Activated CD4-positive, alpha-beta memory T cell treated with anti-CD3 and anti-CD28 coated beads, Interleukin-2, amount 10 ng/mL, durations not matched to agents 7 days and 5 days (primary cell): ENCODE measurements at regions not wholly inside any gene's neighbourhood (a gene's known extent, or its start where the extent isn't known, plus 50 kb on each side); places are given as distances from the start of the nearest gene placed in this dataset.

ENCODE experiments used
- CTCF ChIA-PET: fragments of 350-600 bp; sonication (Branson Sonifier 250); formaldehyde crosslinking; loops from one replicate; lab custom pipeline; 2021; ENCODE audit warnings: antibody characterized with exemption, inconsistent platforms; lab: Charles Lee
- POLR2A ChIA-PET: fragments of 350-600 bp; sonication (Branson Sonifier 250); formaldehyde crosslinking; loops from one replicate; lab custom pipeline; 2021; ENCODE audit warnings: antibody characterized with exemption; lab: Charles Lee
- DNase-seq: peaks from one replicate; pipeline ENCODE4 v3.0.0-alpha.2; 2020
- H3K27ac Mint-ChIP-seq: one replicate; pipeline ENCODE4 v1.8.0; 2021; ENCODE audit warnings: mild to moderate bottlenecking, mixed read lengths
- H3K27me3 Mint-ChIP-seq: one replicate; pipeline ENCODE4 v1.8.0; 2021; ENCODE audit warnings: mixed read lengths
- H3K36me3 Mint-ChIP-seq: one replicate; pipeline ENCODE4 v1.8.0; 2021; ENCODE audit warnings: low read depth, mixed read lengths
- H3K4me1 Mint-ChIP-seq: one replicate; pipeline ENCODE4 v1.8.0; 2021; ENCODE audit warnings: mixed read lengths
- H3K4me3 Mint-ChIP-seq: one replicate; pipeline ENCODE4 v1.8.0; 2021; ENCODE audit warnings: mild to moderate bottlenecking, mixed read lengths
- H3K9me3 Mint-ChIP-seq: one replicate; pipeline ENCODE4 v1.8.0; 2021; ENCODE audit warnings: mixed read lengths

DNA sequence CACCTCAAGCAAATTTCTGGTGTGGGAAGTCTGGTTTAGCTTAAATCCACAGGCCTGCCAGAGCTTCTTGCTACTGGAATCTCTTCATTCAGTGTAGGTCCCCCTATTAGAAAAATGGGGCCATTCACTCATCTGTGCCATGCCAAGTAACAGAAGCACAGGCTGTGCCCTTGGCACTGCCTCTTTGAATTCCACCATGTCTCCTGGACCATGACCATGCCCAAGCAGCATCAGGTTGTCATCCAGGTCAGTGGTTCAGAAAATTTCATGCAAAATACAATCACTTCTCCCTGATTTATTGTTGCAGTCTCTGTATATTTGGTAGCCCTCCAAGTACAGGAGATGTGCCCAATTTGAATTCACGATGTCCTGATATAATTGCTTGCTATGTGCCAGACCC, 602.1 kb upstream of the ZNF385D start:
- Mint-ChIP-seq H3K4me1 (no peaks in the 10 kb centered on the region), H3K27me3 (no peaks in the 10 kb centered on the region), H3K9me3 (no peaks in the 10 kb centered on the region), H3K36me3 (no peaks in the 10 kb centered on the region), H3K27ac (no peak overlapping the region), H3K4me3 (no peak overlapping the region)
- ChIA-PET CTCF (no interaction called here), POLR2A (no interaction called here)
- no peak for DNase-seq

DNA sequence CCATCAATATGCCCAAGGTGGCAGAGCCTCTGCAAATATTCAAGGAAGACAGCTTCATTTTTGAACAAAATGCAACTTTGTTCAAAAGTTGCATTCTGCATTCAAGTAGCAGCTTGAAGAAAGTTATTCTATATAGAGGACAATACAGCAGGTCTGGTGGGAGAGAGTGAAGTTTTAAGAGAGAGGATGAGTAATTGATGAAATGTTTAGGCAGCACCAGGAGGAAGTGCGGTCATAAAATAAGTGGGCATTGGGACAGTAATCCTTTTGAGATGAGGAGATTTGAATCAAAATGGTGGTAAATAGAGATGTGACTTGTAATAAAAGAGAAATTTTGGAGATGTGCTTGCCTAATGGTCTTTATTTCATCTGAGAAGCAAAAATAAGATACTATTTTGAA, 607.3 kb upstream of the ZNF385D start:
- no peak for DNase-seq
- Mint-ChIP-seq H3K36me3 (no peaks in the 10 kb centered on the region), H3K27me3 (no peaks in the 10 kb centered on the region), H3K4me1 (no peaks in the 10 kb centered on the region), H3K9me3 (peaks cover 2% of the 10 kb centered on the region), H3K4me3 (no peak overlapping the region), H3K27ac (no peak overlapping the region)
- CTCF ChIA-PET = no interaction called here
- POLR2A ChIA-PET = no interaction called here

DNA sequence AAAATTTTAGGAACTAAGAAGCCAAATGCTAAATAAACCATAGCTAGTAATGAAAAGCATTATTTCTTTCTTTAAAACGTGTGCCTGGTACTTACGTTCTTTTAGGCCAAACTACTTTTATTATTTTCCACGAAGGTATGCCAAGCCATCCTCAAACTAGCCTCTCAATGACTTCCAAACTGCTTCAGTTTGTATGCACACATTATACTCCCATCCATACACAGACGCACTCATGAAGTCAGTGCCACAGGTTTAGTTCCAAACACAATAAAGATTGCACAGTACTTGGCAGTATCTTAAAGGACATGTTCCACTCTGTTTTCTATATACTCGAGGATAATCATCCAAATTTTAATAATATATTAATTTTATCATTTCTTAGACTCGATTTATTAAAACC, 609.2 kb upstream of the ZNF385D start:
- Mint-ChIP-seq H3K27ac (no peak overlapping the region), H3K27me3 (no peaks in the 10 kb centered on the region), H3K4me1 (no peaks in the 10 kb centered on the region), H3K9me3 (peaks cover 2% of the 10 kb centered on the region), H3K36me3 (no peaks in the 10 kb centered on the region), H3K4me3 (no peak overlapping the region)
- DNase-seq = no peak
- CTCF ChIA-PET = no interaction called here
- POLR2A ChIA-PET = no interaction called here

DNA sequence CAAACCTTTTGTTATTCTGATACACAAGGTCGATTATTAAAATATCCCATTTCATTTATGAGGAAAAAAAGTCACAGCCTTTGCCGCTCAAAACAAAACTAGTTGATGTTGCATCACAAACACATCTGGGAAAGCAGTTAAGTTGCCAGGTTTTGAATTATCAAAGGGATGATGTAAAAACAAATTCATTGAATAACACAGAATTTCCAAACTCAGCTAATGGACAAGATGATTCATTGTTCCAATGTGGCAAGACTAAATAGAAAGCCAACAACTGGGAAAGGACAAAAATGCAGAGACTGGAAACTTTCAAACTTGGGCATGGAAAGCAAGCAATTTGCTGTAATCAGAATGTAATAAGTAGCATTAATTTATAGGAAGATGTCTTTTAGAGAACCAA, 610.0 kb upstream of the ZNF385D start:
- Mint-ChIP-seq H3K27me3 (no peaks in the 10 kb centered on the region), H3K36me3 (no peaks in the 10 kb centered on the region), H3K4me3 (no peak overlapping the region), H3K27ac (no peak overlapping the region), H3K9me3 (peaks cover 2% of the 10 kb centered on the region), H3K4me1 (no peaks in the 10 kb centered on the region)
- ChIA-PET CTCF (no interaction called here), POLR2A (no interaction called here)
- DNase-seq = no peak

DNA sequence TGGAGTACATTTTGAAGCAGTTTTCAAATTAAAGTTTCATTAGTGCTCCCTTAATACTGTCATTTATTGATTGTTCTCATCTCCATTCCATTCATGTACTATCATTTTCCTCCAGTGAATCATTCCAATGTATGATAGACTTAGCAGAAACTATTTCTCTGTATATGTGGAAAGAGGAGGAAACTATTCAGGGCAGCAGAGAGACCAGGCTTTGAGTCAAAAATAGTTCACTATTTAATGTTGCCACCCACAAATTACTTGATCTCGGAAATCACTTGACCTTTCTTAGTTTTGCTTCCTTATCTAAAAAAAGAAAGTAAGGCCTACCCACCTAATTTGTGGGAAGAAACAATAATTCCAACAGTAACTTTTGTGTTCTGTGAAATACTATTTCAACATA, 610.5 kb upstream of the ZNF385D start:
- POLR2A ChIA-PET = no interaction called here
- Mint-ChIP-seq H3K27me3 (no peaks in the 10 kb centered on the region), H3K36me3 (no peaks in the 10 kb centered on the region), H3K27ac (no peak overlapping the region), H3K9me3 (peaks cover 2% of the 10 kb centered on the region), H3K4me1 (no peaks in the 10 kb centered on the region), H3K4me3 (no peak overlapping the region)
- CTCF ChIA-PET = no interaction called here
- DNase-seq = no peak

DNA sequence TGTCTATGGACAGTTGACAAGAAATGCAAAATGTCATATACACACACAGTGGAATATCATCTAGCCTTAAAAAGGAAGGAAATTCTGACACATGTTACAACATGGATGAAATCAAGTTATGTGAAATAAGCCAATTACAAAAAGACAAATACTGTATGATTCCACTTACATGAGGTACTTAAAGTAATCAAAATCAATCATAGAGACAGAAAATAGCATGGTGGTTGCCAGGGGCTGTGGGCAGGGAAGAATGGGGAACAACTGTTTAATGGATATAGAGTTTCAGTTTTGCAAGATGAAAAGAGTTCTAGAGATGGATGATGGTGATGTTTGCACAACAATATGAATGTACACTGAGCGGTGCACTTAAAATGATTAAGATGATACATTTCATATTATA, 613.8 kb upstream of the ZNF385D start:
- no peak for DNase-seq
- CTCF ChIA-PET = interaction anchor here (0.6 kb wide), 1 partner anchor 774 kb away, joined by 3 read pairs; no protein-coding TSS in a partner anchor

DNA sequence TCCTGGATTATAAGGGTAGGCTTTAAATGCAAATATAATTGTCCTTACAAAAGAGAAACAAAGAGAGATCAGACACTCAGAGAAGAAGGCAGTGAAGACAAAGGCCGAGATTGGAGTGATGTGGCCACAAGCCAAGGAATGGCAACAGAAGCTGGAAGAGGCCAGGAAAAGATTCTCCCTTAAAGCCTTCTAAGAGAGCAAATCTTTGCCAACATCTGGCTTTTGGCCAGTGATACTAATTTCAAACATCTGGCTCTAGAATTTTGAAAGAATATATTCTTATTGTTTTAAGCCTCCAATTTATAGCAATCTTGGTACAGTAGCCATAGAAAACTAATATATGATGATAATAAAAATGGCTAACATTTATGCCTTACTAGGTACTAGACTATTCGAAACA, 615.8 kb upstream of the ZNF385D start:
- ChIA-PET POLR2A (no interaction called here), CTCF (no interaction called here)
- H3K27ac Mint-ChIP-seq = no peak overlapping the region
- H3K9me3 Mint-ChIP-seq = no peaks in the 10 kb centered on the region
- no peaks in the 10 kb centered on the region for H3K36me3 Mint-ChIP-seq
- no peaks in the 10 kb centered on the region for H3K4me1 Mint-ChIP-seq
- DNase-seq = no peak
- no peaks in the 10 kb centered on the region for H3K27me3 Mint-ChIP-seq
- no peak overlapping the region for H3K4me3 Mint-ChIP-seq

More for the DNA sequence above, 613.8 kb upstream of the ZNF385D start:
- H3K4me1 Mint-ChIP-seq = no peaks in the 10 kb centered on the region
- H3K36me3 Mint-ChIP-seq = no peaks in the 10 kb centered on the region
- no peak overlapping the region for H3K27ac Mint-ChIP-seq
- H3K4me3 Mint-ChIP-seq = no peak overlapping the region
- H3K9me3 Mint-ChIP-seq = peaks cover 2% of the 10 kb centered on the region
- POLR2A ChIA-PET = no interaction called here
- H3K27me3 Mint-ChIP-seq = no peaks in the 10 kb centered on the region

DNA sequence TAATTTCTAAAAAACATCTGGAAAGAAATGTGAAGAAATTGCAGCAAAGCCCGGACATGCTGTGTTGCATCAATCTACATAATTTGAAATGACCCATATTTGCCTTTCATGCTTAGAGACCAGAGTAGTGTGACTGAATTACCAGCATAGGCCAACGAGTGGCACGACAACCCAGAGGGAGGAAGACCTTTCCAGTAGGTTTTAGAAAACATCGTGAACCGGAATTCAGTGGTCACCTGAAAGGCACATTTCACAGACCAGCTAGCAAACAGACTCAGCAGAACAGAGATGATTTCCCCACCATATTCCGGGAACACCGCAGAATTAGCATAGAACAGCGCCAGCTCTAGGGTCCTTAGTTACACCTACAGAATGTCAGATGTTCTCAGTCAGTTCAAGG, 620.0 kb upstream of the ZNF385D start:
- DNase-seq = no peak
- Mint-ChIP-seq H3K27ac (no peak overlapping the region), H3K27me3 (peaks cover 5% of the 10 kb centered on the region), H3K9me3 (peaks cover 4% of the 10 kb centered on the region), H3K36me3 (no peaks in the 10 kb centered on the region), H3K4me3 (no peak overlapping the region), H3K4me1 (no peaks in the 10 kb centered on the region)
- ChIA-PET POLR2A (no interaction called here), CTCF (no interaction called here)

DNA sequence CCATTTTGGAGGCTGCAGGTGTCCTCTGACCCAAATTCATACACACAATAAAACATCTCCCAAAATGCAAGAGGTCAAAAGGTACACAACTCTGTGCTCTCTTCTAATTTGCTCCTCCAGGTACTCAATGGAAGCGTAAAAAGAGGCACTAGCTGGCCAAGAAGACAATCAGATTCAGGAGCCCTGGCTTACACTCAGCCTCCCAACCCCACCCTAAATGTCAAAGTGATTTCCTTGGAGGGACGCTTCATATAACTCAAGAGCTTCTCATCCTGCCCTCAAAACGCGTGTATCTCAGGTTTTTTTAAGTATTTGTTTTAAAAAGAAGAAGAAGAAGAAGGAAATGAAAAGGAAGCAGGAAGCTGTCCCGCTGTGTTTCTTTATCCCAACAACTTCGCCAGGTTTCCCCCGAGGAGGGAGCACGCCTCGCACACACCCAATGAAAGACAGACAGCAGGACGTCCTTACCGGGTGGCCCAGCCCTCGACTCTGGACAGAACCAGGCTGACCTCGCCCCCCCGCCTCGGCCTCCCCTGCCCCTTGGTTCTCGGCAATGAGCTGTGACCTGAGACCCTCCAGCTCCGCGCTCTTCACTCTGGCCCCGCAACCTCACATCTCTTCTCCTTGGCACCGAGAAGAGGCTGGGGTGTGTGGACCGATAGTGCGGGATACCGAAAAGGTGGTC, 620.7 kb upstream of the ZNF385D start:
- DNase-seq = no peak
- H3K4me1 Mint-ChIP-seq = no peaks in the 10 kb centered on the region
- peaks cover 5% of the 10 kb centered on the region for H3K27me3 Mint-ChIP-seq
- H3K9me3 Mint-ChIP-seq = peaks cover 4% of the 10 kb centered on the region
- no peak overlapping the region for H3K27ac Mint-ChIP-seq
- no peaks in the 10 kb centered on the region for H3K36me3 Mint-ChIP-seq
- H3K4me3 Mint-ChIP-seq = no peak overlapping the region
- CTCF ChIA-PET = no interaction called here
- POLR2A ChIA-PET = no interaction called here

DNA sequence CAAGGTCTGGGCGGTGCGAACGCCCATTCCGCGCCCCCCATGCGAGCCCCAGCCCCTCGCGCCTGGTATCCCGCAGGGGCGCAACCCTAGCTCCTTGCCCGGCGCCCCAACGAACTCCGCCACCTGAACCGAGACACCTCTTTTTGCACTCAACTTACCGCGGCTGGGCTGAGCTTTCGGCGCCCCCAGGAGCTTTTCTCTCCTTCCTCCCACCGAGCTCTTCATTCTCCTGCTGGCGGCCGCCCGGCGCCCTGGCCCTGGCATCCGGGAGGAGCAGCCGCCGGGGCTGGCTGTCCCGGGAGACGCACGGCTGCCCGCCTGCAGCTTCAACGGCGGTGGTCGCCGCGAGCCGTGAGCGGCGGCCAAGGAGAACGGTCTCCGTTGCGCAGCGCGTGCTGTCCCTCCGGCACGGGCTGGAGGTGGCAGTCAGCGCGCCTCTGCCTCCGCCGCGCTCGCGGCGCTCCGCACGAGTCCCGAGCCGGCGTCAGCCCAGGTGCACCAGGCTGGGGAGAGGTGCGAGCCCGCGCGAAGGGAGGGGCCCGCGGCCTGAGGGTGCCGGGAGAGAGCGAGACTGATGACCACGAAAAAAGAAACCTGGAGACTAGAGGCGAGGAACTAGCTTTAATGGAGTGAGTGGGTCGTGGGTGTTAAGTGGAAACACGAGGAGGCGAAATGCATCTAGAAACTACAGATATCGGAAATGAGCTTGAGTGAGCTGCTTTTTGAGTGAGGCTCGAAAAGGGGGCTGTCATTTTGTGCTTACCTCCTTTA, 621.5 kb upstream of the ZNF385D start:
- Mint-ChIP-seq H3K36me3 (no peaks in the 10 kb centered on the region), H3K4me1 (no peaks in the 10 kb centered on the region), H3K9me3 (peaks cover 4% of the 10 kb centered on the region), H3K27me3 (peaks cover 5% of the 10 kb centered on the region), H3K27ac (no peak overlapping the region), H3K4me3 (no peak overlapping the region)
- DNase-seq = no peak
- POLR2A ChIA-PET = no interaction called here
- CTCF ChIA-PET = no interaction called here

DNA sequence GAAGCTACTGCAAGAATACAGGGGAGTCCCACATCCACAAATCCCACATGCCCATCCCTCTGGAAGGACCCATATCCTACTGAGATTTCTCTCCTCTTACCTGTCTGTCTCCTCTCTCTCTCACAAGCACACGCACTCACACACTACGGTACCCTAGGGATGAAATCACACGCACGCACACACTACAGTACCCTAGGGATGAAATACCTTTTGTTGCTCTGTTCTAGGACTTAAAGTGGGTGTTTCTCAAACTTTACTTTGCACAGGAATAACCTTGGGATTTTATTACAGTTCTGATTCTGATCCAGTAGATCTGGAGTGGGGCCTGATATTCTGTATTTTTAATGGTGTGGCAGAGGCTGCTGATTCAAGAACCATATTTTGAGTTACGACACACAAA, 622.2 kb upstream of the ZNF385D start:
- peaks cover 5% of the 10 kb centered on the region for H3K27me3 Mint-ChIP-seq
- H3K4me1 Mint-ChIP-seq = no peaks in the 10 kb centered on the region
- DNase-seq = no peak
- no peak overlapping the region for H3K4me3 Mint-ChIP-seq
- no peak overlapping the region for H3K27ac Mint-ChIP-seq
- ChIA-PET POLR2A (no interaction called here), CTCF (no interaction called here)
- H3K36me3 Mint-ChIP-seq = no peaks in the 10 kb centered on the region
- peaks cover 7% of the 10 kb centered on the region for H3K9me3 Mint-ChIP-seq

DNA sequence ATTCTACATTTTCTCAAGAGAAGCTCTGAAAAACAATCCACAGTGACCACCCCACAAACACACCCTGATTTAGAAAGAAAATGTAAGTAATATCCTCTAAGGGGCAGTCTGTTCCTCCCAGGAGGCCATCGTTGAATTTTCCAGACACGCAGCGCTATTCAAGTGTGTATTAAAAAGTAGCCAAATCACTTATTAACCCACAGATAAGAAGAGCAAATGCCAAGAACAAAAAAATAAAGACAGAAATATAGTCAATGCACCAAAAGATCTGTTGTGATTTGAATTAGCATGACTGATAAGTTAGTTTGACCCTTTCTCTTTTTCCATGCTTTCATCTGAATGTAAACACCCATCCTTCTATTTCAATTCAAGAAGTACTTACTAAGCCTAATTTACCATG, 622.8 kb upstream of the ZNF385D start:
- H3K36me3 Mint-ChIP-seq = no peaks in the 10 kb centered on the region
- H3K4me3 Mint-ChIP-seq = no peak overlapping the region
- peaks cover 7% of the 10 kb centered on the region for H3K9me3 Mint-ChIP-seq
- H3K27ac Mint-ChIP-seq = no peak overlapping the region
- H3K27me3 Mint-ChIP-seq = peaks cover 5% of the 10 kb centered on the region
- no peaks in the 10 kb centered on the region for H3K4me1 Mint-ChIP-seq
- ChIA-PET POLR2A (no interaction called here), CTCF (no interaction called here)
- no peak for DNase-seq

DNA sequence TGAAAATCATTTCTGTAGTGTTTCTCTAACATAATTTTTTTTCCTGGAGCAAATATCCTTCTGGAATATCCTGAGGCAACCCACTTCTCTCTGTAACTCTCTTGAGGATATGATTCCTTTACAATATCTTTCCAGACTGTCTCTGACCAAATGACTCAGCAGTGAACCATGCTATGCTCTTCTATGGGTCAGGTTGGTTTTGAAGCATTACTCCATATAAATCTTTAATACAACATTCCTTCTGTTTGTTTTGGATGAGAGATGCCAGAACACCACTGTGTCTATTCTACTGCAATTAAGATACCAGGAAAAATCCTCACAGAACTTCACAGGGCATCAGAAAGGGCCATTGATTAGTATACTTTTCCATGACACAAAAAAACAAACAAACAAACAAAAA, 626.4 kb upstream of the ZNF385D start:
- no peak overlapping the region for H3K27ac Mint-ChIP-seq
- H3K9me3 Mint-ChIP-seq = peaks cover 7% of the 10 kb centered on the region
- ChIA-PET POLR2A (no interaction called here), CTCF (no interaction called here)
- no peaks in the 10 kb centered on the region for H3K4me1 Mint-ChIP-seq
- H3K27me3 Mint-ChIP-seq = peaks cover 5% of the 10 kb centered on the region
- DNase-seq = no peak
- H3K4me3 Mint-ChIP-seq = no peak overlapping the region
- no peaks in the 10 kb centered on the region for H3K36me3 Mint-ChIP-seq

DNA sequence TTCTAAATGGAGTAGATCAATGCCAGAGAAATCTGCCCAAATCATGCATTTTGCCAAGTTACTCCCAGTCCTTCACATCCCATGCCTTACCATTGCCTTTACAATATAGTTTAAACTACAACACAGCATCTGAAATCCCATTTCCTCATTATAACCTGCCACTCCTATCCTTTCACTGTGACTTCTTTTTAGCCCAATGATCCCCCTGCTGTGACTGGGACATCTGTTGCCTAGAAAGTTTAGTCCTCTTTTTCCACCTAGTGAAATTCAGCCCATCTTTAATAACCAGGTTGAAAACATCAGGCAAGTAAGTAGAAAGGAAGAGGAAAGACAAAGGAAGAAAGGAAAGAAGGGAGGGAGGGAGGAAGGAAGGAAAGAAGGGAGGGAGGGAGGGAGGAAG, 627.9 kb upstream of the ZNF385D start:
- CTCF ChIA-PET = no interaction called here

More for the DNA sequence above, 627.9 kb upstream of the ZNF385D start:
- Mint-ChIP-seq H3K27me3 (no peaks in the 10 kb centered on the region), H3K9me3 (peaks cover 2% of the 10 kb centered on the region), H3K4me1 (no peaks in the 10 kb centered on the region), H3K36me3 (no peaks in the 10 kb centered on the region), H3K27ac (no peak overlapping the region), H3K4me3 (no peak overlapping the region)
- POLR2A ChIA-PET = no interaction called here
- no peak for DNase-seq
